SK-N-MC (cell line): ENCODE measurements at regions not wholly inside any gene's neighbourhood (a gene's known extent, or its start where the extent isn't known, plus 50 kb on each side); places are given as distances from the start of the nearest gene placed in this dataset.

Source experiments
- DNase-seq: peaks from one replicate; pipeline ENCODE4 v3.0.0-alpha.2; 2011; ENCODE audit warnings: low read depth, low spot score
- H3K27ac ChIP-seq: fragments of 200-600 bp; sonication (generic); 2 replicates; pipeline ENCODE4 v1.5.1; 2016; ENCODE audit warnings: mixed run types
- H3K36me3 ChIP-seq: fragments of 200-600 bp; sonication (generic); 2 replicates; pipeline ENCODE4 v1.6.1; 2017; ENCODE audit warnings: antibody characterized with exemption, low read length, mixed read lengths; ENCODE audit not compliant: insufficient read depth
- H3K4me3 ChIP-seq: fragments of 200-600 bp; sonication (generic); 2 replicates; pipeline ENCODE4 v1.5.1; 2016
- H3K9ac ChIP-seq: fragments of 200-600 bp; sonication (generic); 2 replicates; pipeline ENCODE4 v1.8.0; 2017; ENCODE audit warnings: mixed run types, mixed read lengths; ENCODE audit not compliant: insufficient read length
- H3K9me3 ChIP-seq: fragments of 200-600 bp; sonication (generic); 2 replicates; pipeline ENCODE4 v1.6.1; 2017; ENCODE audit warnings: low read depth, mild to moderate bottlenecking, antibody characterized with exemption, low read length, moderate library complexity, mixed read lengths
- EZH2 ChIP-seq: fragments of 200-600 bp; sonication (generic); IDR thresholded peaks from one replicate; pipeline ENCODE4 v1.6.1; 2017; ENCODE audit warnings: antibody characterized with exemption
- FOXP2 ChIP-seq: optimal IDR thresholded peaks from 2 replicates; pipeline ENCODE3; 2011; ENCODE audit warnings: mild to moderate bottlenecking, moderate library complexity; ENCODE audit not compliant: insufficient read depth; ENCODE audit errors: extremely low read length, control extremely low read depth
- POLR2AphosphoS5 ChIP-seq: IDR thresholded peaks from 2 replicates; pipeline ENCODE4 v1.6.1; 2012; ENCODE audit warnings: mild to moderate bottlenecking, low read depth, low read length, borderline replicate concordance

DNA sequence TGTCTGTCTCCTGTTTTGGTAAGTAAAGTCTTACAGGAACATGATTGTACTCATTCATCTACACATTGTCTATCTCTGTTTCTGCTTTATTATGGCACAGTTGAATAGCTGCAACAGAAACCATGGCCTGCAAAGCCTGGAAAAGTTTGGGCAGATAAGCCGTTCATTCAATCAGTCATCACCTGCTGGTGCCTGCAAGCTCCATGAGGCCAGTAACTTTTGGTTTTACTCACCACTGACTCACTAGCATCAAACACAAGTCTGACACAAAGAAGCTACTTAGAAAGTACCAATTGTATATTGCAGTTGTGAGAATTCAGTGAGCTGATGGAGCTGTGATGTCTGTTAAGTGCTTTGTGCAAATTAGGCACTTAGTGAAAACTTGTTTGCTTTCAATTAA is 373.6 kb upstream of the SGCD start:
- DNase-seq: no peak
- H3K4me3 ChIP-seq: no peak overlapping the region
- H3K36me3 ChIP-seq: no peaks in the 10 kb centered on the region
- H3K9ac ChIP-seq: no peak overlapping the region
- H3K27ac ChIP-seq: no peak overlapping the region
- TF ChIP-seq FOXP2: no peak
- TF ChIP-seq POLR2AphosphoS5: no peak
- TF ChIP-seq EZH2: no peak
- H3K9me3 ChIP-seq: no peaks in the 10 kb centered on the region

DNA sequence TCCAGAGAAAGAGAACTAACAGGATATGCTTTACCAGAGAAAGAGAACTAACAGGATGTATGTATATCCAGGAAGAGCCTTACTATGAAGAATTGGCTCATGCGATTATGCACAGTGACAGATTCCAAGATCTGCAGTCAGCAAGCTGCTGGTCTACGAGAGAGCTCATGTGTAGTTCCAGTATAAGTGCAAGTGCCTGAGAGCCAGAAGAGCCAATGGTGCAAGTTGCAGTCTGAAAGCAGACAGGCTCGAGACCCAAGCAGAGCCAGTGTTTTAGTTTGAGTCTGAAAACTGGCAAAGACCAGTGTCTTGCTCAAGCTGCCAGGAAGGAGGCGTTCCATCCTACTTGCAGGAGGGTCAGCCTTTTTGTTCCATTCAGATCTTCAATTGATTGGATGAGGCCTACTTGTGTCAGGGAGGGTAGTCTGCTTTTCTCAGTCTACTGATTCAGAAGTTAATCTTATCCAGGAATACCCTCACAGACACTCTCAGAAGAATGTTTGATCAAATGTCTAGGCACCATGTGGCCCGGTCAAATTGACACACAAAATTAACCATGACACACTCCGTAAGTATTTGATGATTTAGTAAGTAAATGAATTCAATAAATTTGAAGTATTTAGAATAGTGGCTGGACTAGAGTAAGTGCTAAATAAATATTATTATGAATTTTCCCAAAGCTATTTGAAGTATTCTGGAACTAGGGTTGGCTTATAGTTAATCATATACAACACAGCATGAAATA is 372.1 kb upstream of the SGCD start:
- no peak overlapping the region for H3K9ac ChIP-seq
- TF ChIP-seq EZH2 (no peak), FOXP2 (no peak)
- H3K4me3 ChIP-seq: no peak overlapping the region
- no peaks in the 10 kb centered on the region for H3K9me3 ChIP-seq
- no peak overlapping the region for H3K27ac ChIP-seq
- H3K36me3 ChIP-seq: no peaks in the 10 kb centered on the region
- no peak for DNase-seq

DNA sequence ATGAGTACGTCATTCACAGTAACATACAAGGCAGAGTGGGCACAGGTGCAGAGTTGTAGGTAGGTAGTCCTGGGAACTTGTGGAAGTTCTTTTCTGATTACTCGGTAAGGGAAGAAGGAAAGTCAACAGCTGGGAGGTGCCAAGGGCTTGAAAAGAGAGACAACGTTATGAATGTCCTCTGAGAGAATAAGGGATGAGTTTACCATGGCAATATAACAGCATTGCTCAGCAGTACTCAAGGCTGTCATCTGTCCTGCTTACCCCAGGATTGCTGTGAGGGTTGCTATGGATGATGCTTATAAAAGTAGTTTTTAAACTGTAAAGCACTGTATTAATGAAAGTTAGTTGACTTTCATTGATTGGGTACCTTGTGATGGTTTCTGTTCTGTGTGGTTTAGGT is 369.1 kb upstream of the SGCD start:
- no peak for DNase-seq
- no peak for TF ChIP-seq FOXP2
- no peak for TF ChIP-seq POLR2AphosphoS5
- TF ChIP-seq EZH2: no peak
- Histone ChIP-seq H3K4me3 (no peak overlapping the region), H3K9me3 (no peaks in the 10 kb centered on the region), H3K27ac (no peak overlapping the region), H3K9ac (no peak overlapping the region), H3K36me3 (no peaks in the 10 kb centered on the region)

DNA sequence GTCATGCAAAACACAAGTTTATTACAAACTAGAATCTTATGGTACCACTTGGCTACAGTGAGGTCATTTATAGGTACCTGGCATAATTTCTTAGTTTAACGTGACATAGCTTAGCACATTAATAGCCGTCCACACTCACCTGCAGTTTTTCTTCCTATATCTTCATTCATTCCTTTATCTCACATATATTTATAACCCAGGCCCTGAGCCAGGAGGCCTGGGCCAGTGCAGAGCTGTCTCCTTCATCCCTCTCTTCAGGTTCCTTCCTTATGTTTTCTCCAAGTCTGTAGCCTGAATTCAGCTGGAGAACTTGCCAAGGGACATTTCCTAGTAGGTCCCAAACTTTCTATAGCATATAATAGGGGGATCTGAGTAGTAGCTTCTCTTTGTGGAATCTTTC is 367.9 kb upstream of the SGCD start:
- TF ChIP-seq FOXP2: no peak
- TF ChIP-seq POLR2AphosphoS5: no peak
- TF ChIP-seq EZH2: no peak
- Histone ChIP-seq H3K4me3 (no peak overlapping the region), H3K9me3 (no peaks in the 10 kb centered on the region), H3K27ac (no peak overlapping the region), H3K36me3 (no peaks in the 10 kb centered on the region), H3K9ac (no peak overlapping the region)
- no peak for DNase-seq

DNA sequence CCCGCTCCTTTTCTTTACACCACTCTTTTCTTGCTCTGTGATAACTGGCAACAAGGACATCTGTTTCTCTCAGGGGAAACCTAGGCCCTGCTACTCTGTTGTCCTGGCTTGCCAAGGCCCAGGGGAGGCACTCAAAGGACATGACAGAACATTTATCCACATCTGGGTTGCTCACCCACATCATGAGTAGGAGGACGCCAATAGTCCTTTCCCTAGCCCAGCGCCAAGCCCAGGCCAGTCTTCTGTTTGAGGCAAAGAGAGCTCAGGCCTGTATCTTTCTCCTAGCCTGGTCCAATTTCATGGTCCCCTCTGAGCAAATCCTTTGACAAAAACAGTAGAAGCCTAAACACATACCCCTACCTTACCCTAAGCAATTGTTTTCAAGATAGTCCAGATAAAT is 366.8 kb upstream of the SGCD start:
- H3K4me3 ChIP-seq: no peak overlapping the region

DNA sequence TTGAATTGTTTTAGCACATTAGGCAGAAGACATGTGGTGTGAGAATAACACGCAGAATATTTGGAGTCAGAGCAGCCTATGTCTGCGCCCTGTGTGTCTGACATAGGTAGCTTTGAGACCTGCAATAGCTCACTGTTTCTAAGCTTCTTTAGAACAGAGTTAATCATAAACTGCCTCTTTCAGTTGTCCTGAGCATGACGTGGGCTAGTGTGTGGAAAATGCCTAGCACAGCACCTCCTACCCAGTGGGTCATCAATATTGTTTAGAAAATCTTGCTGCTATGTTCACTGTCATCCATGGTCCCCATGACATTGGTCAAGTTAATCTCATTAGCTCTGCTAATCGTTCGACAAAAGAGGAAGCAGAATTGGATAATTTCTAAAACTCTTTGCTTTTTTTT is 357.4 kb upstream of the SGCD start:
- H3K9me3 ChIP-seq: no peaks in the 10 kb centered on the region
- no peak overlapping the region for H3K27ac ChIP-seq
- H3K36me3 ChIP-seq: no peaks in the 10 kb centered on the region
- no peak overlapping the region for H3K4me3 ChIP-seq
- TF ChIP-seq POLR2AphosphoS5 (no peak), FOXP2 (no peak), EZH2 (no peak)
- H3K9ac ChIP-seq: no peak overlapping the region
- DNase-seq: no peak

More for the DNA sequence above, 366.8 kb upstream of the SGCD start:
- H3K27ac ChIP-seq: no peak overlapping the region
- H3K9me3 ChIP-seq: no peaks in the 10 kb centered on the region
- TF ChIP-seq POLR2AphosphoS5 (no peak), FOXP2 (no peak), EZH2 (no peak)
- H3K9ac ChIP-seq: no peak overlapping the region
- no peak for DNase-seq
- H3K36me3 ChIP-seq: no peaks in the 10 kb centered on the region

DNA sequence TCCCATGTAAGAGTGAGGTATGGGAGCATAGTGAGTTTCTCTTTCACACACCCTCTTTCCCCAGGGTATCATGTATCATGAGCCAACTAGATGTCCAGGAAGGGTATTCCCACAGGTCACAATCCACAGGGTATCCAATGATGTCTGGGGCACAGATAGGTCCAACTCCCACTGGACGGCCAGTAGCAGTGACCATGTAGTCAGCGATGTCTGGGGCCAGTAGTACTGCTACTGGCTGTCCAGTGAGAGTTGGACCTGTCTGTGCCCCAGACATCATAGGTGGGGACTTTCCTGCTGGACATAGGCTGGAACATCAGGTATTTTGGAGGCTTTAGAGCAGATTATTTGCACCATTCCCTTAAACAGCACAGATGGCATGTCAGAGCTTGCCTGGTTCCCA is 352.6 kb upstream of the SGCD start:
- Histone ChIP-seq H3K27ac (no peak overlapping the region), H3K9ac (no peak overlapping the region), H3K36me3 (no peaks in the 10 kb centered on the region), H3K4me3 (no peak overlapping the region), H3K9me3 (no peaks in the 10 kb centered on the region)
- TF ChIP-seq EZH2 (no peak), FOXP2 (no peak), POLR2AphosphoS5 (no peak)
- DNase-seq: no peak

DNA sequence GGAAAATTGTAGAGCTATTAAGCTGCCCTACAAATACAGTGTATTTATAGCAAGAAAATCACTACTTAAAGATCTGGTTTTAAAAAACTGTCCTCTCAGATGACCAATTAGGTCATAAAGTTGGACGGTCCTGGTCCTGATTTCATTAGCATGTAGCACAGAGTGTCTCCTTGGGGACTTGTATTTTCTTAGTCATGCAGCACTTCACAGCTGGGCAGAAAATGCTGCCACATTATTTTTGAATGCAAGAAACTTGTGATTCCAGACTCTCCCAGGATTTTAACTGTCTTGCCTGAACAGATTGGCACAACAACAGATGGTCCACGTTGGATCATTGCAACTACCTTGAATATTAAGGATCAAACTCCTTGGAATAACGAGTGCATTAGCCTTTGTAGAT is 348.1 kb upstream of the SGCD start:
- TF ChIP-seq FOXP2: no peak
- no peak for TF ChIP-seq POLR2AphosphoS5
- no peak for TF ChIP-seq EZH2
- Histone ChIP-seq H3K4me3 (no peak overlapping the region), H3K9ac (no peak overlapping the region), H3K27ac (no peak overlapping the region), H3K36me3 (no peaks in the 10 kb centered on the region), H3K9me3 (no peaks in the 10 kb centered on the region)
- DNase-seq: no peak

DNA sequence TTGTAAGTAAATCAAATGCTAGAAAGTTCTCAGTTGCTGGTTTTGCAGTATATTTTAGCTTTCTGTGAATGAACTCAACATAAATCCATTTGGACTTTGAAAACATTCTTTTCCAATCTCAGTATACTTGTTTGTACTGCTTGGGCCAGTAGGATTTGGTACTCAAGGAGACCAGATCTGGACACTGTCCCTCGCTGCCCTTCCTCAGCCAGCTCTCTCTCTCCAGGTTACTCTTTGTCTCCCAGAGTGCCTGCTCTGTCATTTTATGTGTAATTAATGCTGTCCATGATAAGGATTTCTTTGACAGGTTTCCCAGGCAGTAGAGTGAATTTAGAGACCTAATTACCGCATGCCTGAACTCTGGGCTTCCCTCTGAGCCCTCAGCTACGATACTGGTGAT is 344.6 kb upstream of the SGCD start:
- no peak for TF ChIP-seq POLR2AphosphoS5
- no peak for TF ChIP-seq FOXP2
- TF ChIP-seq EZH2: no peak
- Histone ChIP-seq H3K9ac (no peak overlapping the region), H3K9me3 (no peaks in the 10 kb centered on the region), H3K27ac (no peak overlapping the region), H3K36me3 (no peaks in the 10 kb centered on the region), H3K4me3 (no peak overlapping the region)
- no peak for DNase-seq
